GM23338 (cell line): ENCODE measurements at regions not wholly inside any gene's neighbourhood (a gene's known extent, or its start where the extent isn't known, plus 50 kb on each side); places are given as distances from the start of the nearest gene placed in this dataset.

Source experiments
- ATAC-seq: fragments of 200-7000 bp; cut with Tn5 transposase; 3 replicates; pipeline ENCODE4 v1.9.1; 2020
- DNase-seq: peaks from one replicate; pipeline ENCODE4 v3.0.0-alpha.2; 2015; ENCODE audit warnings: low spot score
- H2AFZ ChIP-seq: fragments of 200-600 bp; sonication (generic); 2 replicates; pipeline ENCODE4 v1.8.0; 2016; ENCODE audit warnings: antibody characterized with exemption, mild to moderate bottlenecking, moderate library complexity
- H3F3A ChIP-seq: fragments of 200-600 bp; sonication (generic); replicated peaks from 2 replicates; pipeline ENCODE4 v1.8.0; 2017; ENCODE audit warnings: antibody characterized with exemption, mixed run types, low read depth
- H3K27ac ChIP-seq: fragments of 200-600 bp; sonication (generic); 2 replicates; pipeline ENCODE4 v1.6.1; 2016; ENCODE audit warnings: low read depth
- H3K27me3 ChIP-seq: fragments of 200-600 bp; sonication (generic); 2 replicates; pipeline ENCODE4 v1.8.0; 2016; ENCODE audit warnings: mild to moderate bottlenecking, mixed run types, moderate library complexity; ENCODE audit not compliant: insufficient read depth
- H3K36me3 ChIP-seq: fragments of 200-600 bp; sonication (generic); 2 replicates; pipeline ENCODE4 v1.8.0; 2016; ENCODE audit warnings: mild to moderate bottlenecking; ENCODE audit not compliant: insufficient read depth
- H3K4me1 ChIP-seq: fragments of 200-600 bp; sonication (generic); 2 replicates; pipeline ENCODE4 v1.8.0; 2016; ENCODE audit warnings: mild to moderate bottlenecking, moderate library complexity; ENCODE audit not compliant: insufficient read depth
- H3K4me2 ChIP-seq: fragments of 200-600 bp; sonication (generic); 2 replicates; pipeline ENCODE4 v1.7.1; 2017; ENCODE audit warnings: mixed run types
- H3K4me3 ChIP-seq: fragments of 200-600 bp; sonication (generic); 2 replicates; pipeline ENCODE4 v1.6.1; 2016; ENCODE audit warnings: mixed run types
- H3K79me2 ChIP-seq: fragments of 200-600 bp; sonication (generic); replicated peaks from 2 replicates; pipeline ENCODE4 v1.8.0; 2017; ENCODE audit warnings: mild to moderate bottlenecking; ENCODE audit not compliant: insufficient read depth
- H3K9me2 ChIP-seq: fragments of 200-600 bp; sonication (generic); 2 replicates; pipeline ENCODE4 v1.8.0; 2017; ENCODE audit not compliant: insufficient read depth
- H4K20me1 ChIP-seq: fragments of 200-600 bp; sonication (generic); replicated peaks from 2 replicates; pipeline ENCODE4 v1.8.0; 2017; ENCODE audit warnings: mild to moderate bottlenecking; ENCODE audit not compliant: insufficient read depth
- H3K27ac Mint-ChIP-seq: 2 replicates; pipeline ENCODE4 v1.8.0; 2020; ENCODE audit warnings: inconsistent platforms, mild to moderate bottlenecking, moderate library complexity, mixed read lengths
- H3K27me3 Mint-ChIP-seq: 3 replicates; pipeline ENCODE4 v1.8.0; 2022; ENCODE audit warnings: low read depth, mild to moderate bottlenecking, moderate library complexity, mixed read lengths, inconsistent platforms; ENCODE audit not compliant: insufficient read depth, poor library complexity
- H3K36me3 Mint-ChIP-seq: 3 replicates; pipeline ENCODE4 v1.8.0; 2021; ENCODE audit warnings: low read depth, mild to moderate bottlenecking, inconsistent platforms, moderate library complexity, mixed read lengths
- H3K4me1 Mint-ChIP-seq: 3 replicates; pipeline ENCODE4 v1.8.0; 2020; ENCODE audit warnings: mild to moderate bottlenecking, inconsistent platforms, mixed read lengths
- H3K4me3 Mint-ChIP-seq: 3 replicates; pipeline ENCODE4 v1.8.0; 2021; ENCODE audit warnings: moderate library complexity, mild to moderate bottlenecking, inconsistent platforms, mixed read lengths
- H3K9me3 Mint-ChIP-seq: 3 replicates; pipeline ENCODE4 v1.8.0; 2020; ENCODE audit warnings: moderate library complexity, mild to moderate bottlenecking, inconsistent platforms, mixed read lengths
- CREB1 ChIP-seq: fragments of 250-450 bp; sonication (Bioruptor Pico); IDR thresholded peaks from 2 replicates; pipeline ENCODE4 v1.5.0; 2020; ENCODE audit warnings: low read depth, mild to moderate bottlenecking, moderate library complexity
- CTCF ChIP-seq, 2 experiments: fragments of 200-600 bp in 1 of 2; sonication (generic) in 1 of 2; conservative IDR thresholded peaks; 2 replicates each; pipeline versions ENCODE4 v1.5.1 to v1.6.1; 2016 to 2017; ENCODE audit warnings: antibody characterized with exemption in 2 of 2, low read depth in 2 of 2, mild to moderate bottlenecking in 2 of 2, moderate library complexity in 1 of 2
- ETS1 ChIP-seq: IDR thresholded peaks from 2 replicates; pipeline ENCODE4 v1.6.1; 2016; ENCODE audit warnings: antibody characterized with exemption
- EZH2 ChIP-seq: fragments of 200-600 bp; sonication (generic); IDR thresholded peaks from one replicate; pipeline ENCODE4 v1.8.0; 2017; ENCODE audit warnings: antibody characterized with exemption, mild to moderate bottlenecking, low read depth; ENCODE audit not compliant: unreplicated experiment
- EZH2phosphoT487 ChIP-seq: fragments of 200-600 bp; sonication (generic); IDR thresholded peaks from one replicate; pipeline ENCODE4 v1.8.1; 2018; ENCODE audit warnings: antibody characterized with exemption; ENCODE audit not compliant: unreplicated experiment
- JUNB ChIP-seq: IDR thresholded peaks from one replicate; pipeline ENCODE4 v1.6.1; 2016; ENCODE audit warnings: antibody characterized with exemption; ENCODE audit not compliant: unreplicated experiment
- NANOG ChIP-seq: IDR thresholded peaks from 2 replicates; pipeline ENCODE4 v1.6.1; 2016; ENCODE audit warnings: antibody characterized with exemption, borderline replicate concordance
- POLR2AphosphoS5 ChIP-seq: IDR thresholded peaks from 2 replicates; pipeline ENCODE4 v1.6.1; 2016; ENCODE audit warnings: antibody characterized with exemption, low read depth
- REST ChIP-seq: IDR thresholded peaks from one replicate; pipeline ENCODE4 v1.6.1; 2018; ENCODE audit warnings: antibody characterized with exemption; ENCODE audit not compliant: unreplicated experiment
- STAT1 ChIP-seq: IDR thresholded peaks from one replicate; pipeline ENCODE4 v1.6.1; 2016; ENCODE audit warnings: antibody characterized with exemption; ENCODE audit not compliant: unreplicated experiment
- ZNF114 ChIP-seq: fragments of 250-450 bp; sonication (Bioruptor Pico); IDR thresholded peaks from 2 replicates; pipeline ENCODE4 v1.5.0; 2020; ENCODE audit warnings: mild to moderate bottlenecking, moderate library complexity
- ZNF331 ChIP-seq: fragments of 250-450 bp; sonication (Bioruptor Pico); IDR thresholded peaks from 2 replicates; pipeline ENCODE4 v1.5.0; 2020; ENCODE audit warnings: low read depth, mild to moderate bottlenecking, moderate library complexity
- ZNF462 ChIP-seq: fragments of 250-450 bp; sonication (Bioruptor Pico); IDR thresholded peaks from 2 replicates; pipeline ENCODE4 v1.5.0; 2020; ENCODE audit warnings: mild to moderate bottlenecking, moderate library complexity

GRCh38 chr20:60892095-60892813 lies 359.8 kb upstream of the CDH4 start:
- Histone ChIP-seq H2AFZ (no peak overlapping the region), H4K20me1 (no peaks in the 10 kb centered on the region), H3K27me3 (no peaks in the 10 kb centered on the region), H3K4me2 (no peak overlapping the region), H3K9me2 (no peaks in the 10 kb centered on the region), H3K27ac (no peak overlapping the region), H3K4me3 (no peak overlapping the region), H3K36me3 (no peaks in the 10 kb centered on the region), H3K79me2 (no peaks in the 10 kb centered on the region), H3K4me1 (no peaks in the 10 kb centered on the region), H3F3A (no peaks in the 10 kb centered on the region)
- no peak for ATAC-seq
- TF ChIP-seq POLR2AphosphoS5 (no peak), NANOG (no peak), REST (no peak), ZNF462 (CRISPR knock-in tag) (no peak), STAT1 (no peak), EZH2phosphoT487 (no peak), JUNB (no peak), CTCF (conservative IDR thresholded peaks at IDR 0.05; ENCODE audit: low read depth in 2 of 2) (no peak), ZNF114 (no peak), ETS1 (no peak), ZNF331 (CRISPR knock-in tag) (no peak), EZH2 (no peak), CREB1 (CRISPR knock-in tag) (no peak)
- Mint-ChIP-seq H3K36me3 (no peaks in the 10 kb centered on the region), H3K4me3 (no peak overlapping the region), H3K27me3 (peaks cover 17% of the 10 kb centered on the region), H3K4me1 (peaks cover 12% of the 10 kb centered on the region), H3K27ac (no peak overlapping the region), H3K9me3 (no peaks in the 10 kb centered on the region; the same call in 2 of the 3 replicates)
- no peak for DNase-seq
